IMR-90 (cell line): ENCODE measurements at regions not wholly inside any gene's neighbourhood (a gene's known extent, or its start where the extent isn't known, plus 50 kb on each side); places are given as distances from the start of the nearest gene placed in this dataset.

Source experiments
- ATAC-seq: fragments of 200-7000 bp; cut with Tn5 transposase; 2 replicates; pipeline ENCODE4 v1.9.1; 2020; ENCODE audit warnings: low read depth, mild to moderate bottlenecking, moderate library complexity
- BruUV-seq: library from RNA; stranded (reverse); fragments of 400-500 nt; replicated peaks from 2 replicates; lab custom pipeline; 2021; lab: Mats Ljungman, UMichigan
- CTCF ChIA-PET: fragments of 300-600 bp; formaldehyde crosslinking; extraction: SDS; loops from one replicate; lab custom pipeline; 2021; ENCODE audit warnings: antibody characterized with exemption; lab: Yijun Ruan, JAX
- POLR2A ChIA-PET: fragments of 300-600 bp; sonication (Branson Sonifier 250); formaldehyde crosslinking; loops from one replicate; lab custom pipeline; 2022; ENCODE audit warnings: antibody characterized with exemption; ENCODE audit not compliant: unreplicated experiment; lab: Charles Lee
- DNase-seq: peaks from one replicate; pipeline ENCODE4 v3.0.0; 2013
- H2AFZ ChIP-seq: replicated peaks from 2 replicates; pipeline ENCODE3; 2013; ENCODE audit warnings: low read length, mild to moderate bottlenecking; ENCODE audit not compliant: poor library complexity
- H2AK5ac ChIP-seq: 2 replicates; pipeline ENCODE4 v1.6.1; 2013; ENCODE audit warnings: low read depth, low read length, inconsistent platforms
- H2AK9ac ChIP-seq: replicated peaks from 2 replicates; pipeline ENCODE3; 2013; ENCODE audit warnings: mild to moderate bottlenecking, low read depth, low read length, moderate library complexity; ENCODE audit not compliant: poor library complexity
- H2BK120ac ChIP-seq: 2 replicates; pipeline ENCODE4 v1.6.1; 2013; ENCODE audit warnings: low read depth, low read length, inconsistent platforms
- H2BK15ac ChIP-seq: 3 replicates; pipeline ENCODE4 v1.6.1; 2013; ENCODE audit warnings: low read depth, low read length, inconsistent platforms
- H2BK20ac ChIP-seq: 2 replicates; pipeline ENCODE4 v1.6.1; 2013; ENCODE audit warnings: low read depth, mild to moderate bottlenecking, inconsistent platforms, low read length, moderate library complexity
- H2BK5ac ChIP-seq: 2 replicates; pipeline ENCODE4 v1.6.1; 2013; ENCODE audit warnings: mild to moderate bottlenecking, low read depth, low read length, inconsistent platforms; ENCODE audit not compliant: poor library complexity, severe bottlenecking
- H3K14ac ChIP-seq: replicated peaks from 2 replicates; pipeline ENCODE4 v1.6.1; 2013; ENCODE audit warnings: low read depth, low read length, inconsistent platforms
- H3K18ac ChIP-seq: 2 replicates; pipeline ENCODE4 v1.6.1; 2013; ENCODE audit warnings: low read depth, low read length, control low read depth
- H3K23ac ChIP-seq: 2 replicates; pipeline ENCODE4 v1.6.1; 2013; ENCODE audit warnings: low read depth, low read length, inconsistent platforms
- H3K27ac ChIP-seq: 2 replicates; pipeline ENCODE4 v1.5.1; 2013; ENCODE audit warnings: mild to moderate bottlenecking, control low read depth, low read length; ENCODE audit not compliant: insufficient read depth
- H3K27me3 ChIP-seq: 2 replicates; pipeline ENCODE4 v1.6.1; 2013; ENCODE audit warnings: low read length; ENCODE audit not compliant: control insufficient read depth, insufficient read depth
- H3K36me3 ChIP-seq: 2 replicates; pipeline ENCODE4 v1.6.1; 2013; ENCODE audit warnings: low read length, mixed read lengths; ENCODE audit not compliant: control insufficient read depth, insufficient read depth
- H3K4ac ChIP-seq: 2 replicates; pipeline ENCODE4 v1.6.1; 2013; ENCODE audit warnings: low read depth, low read length, inconsistent platforms
- H3K4me1 ChIP-seq: 2 replicates; pipeline ENCODE4 v1.6.1; 2013; ENCODE audit warnings: low read length, mixed read lengths; ENCODE audit not compliant: control insufficient read depth, insufficient read depth
- H3K4me2 ChIP-seq: 2 replicates; pipeline ENCODE4 v1.6.1; 2013; ENCODE audit warnings: low read depth, mild to moderate bottlenecking, control low read depth, low read length, moderate library complexity
- H3K4me3 ChIP-seq: 2 replicates; pipeline ENCODE4 v1.5.1; 2013; ENCODE audit warnings: low read depth, mild to moderate bottlenecking, control low read depth, low read length, moderate library complexity; ENCODE audit not compliant: insufficient read depth
- H3K56ac ChIP-seq: 2 replicates; pipeline ENCODE4 v1.6.1; 2013; ENCODE audit warnings: low read length, inconsistent platforms; ENCODE audit not compliant: insufficient read depth; ENCODE audit errors: extremely low read depth
- H3K79me1 ChIP-seq, 2 experiments: 2 replicates each; pipeline ENCODE4 v1.6.1; 2013; ENCODE audit warnings: low read length in 2 of 2, inconsistent platforms in 1 of 2, low read depth in 1 of 2
- H3K9ac ChIP-seq: 2 replicates; pipeline ENCODE4 v1.6.1; 2013; ENCODE audit warnings: low read depth, low read length, control low read depth
- H3K9me1 ChIP-seq: 2 replicates; pipeline ENCODE4 v1.6.1; 2013; ENCODE audit warnings: low read length, inconsistent platforms; ENCODE audit not compliant: insufficient read depth
- H3K9me3 ChIP-seq: 2 replicates; pipeline ENCODE4 v1.6.1; 2013; ENCODE audit warnings: low read length; ENCODE audit not compliant: control insufficient read depth, insufficient read depth
- H4K20me1 ChIP-seq: 2 replicates; pipeline ENCODE4 v1.6.1; 2013; ENCODE audit warnings: low read length, inconsistent platforms; ENCODE audit not compliant: insufficient read depth
- H4K5ac ChIP-seq: 2 replicates; pipeline ENCODE4 v1.6.1; 2013; ENCODE audit warnings: mild to moderate bottlenecking, low read depth, low read length, control low read depth
- H4K8ac ChIP-seq, 2 experiments: 2 replicates each; pipeline ENCODE4 v1.6.1; 2013; ENCODE audit warnings: low read depth in 2 of 2, low read length in 2 of 2, control low read depth in 1 of 2, inconsistent platforms in 1 of 2
- H4K91ac ChIP-seq: 2 replicates; pipeline ENCODE4 v1.6.1; 2013; ENCODE audit warnings: low read depth, low read length, inconsistent platforms; ENCODE audit not compliant: insufficient read depth
- BHLHE40 ChIP-seq: fragments of 150-350 bp; IDR thresholded peaks from 2 replicates; pipeline ENCODE4 v1.6.1; 2016; ENCODE audit warnings: mild to moderate bottlenecking, low read depth, low read length
- CEBPB ChIP-seq: IDR thresholded peaks from 2 replicates; pipeline ENCODE4 v1.6.1; 2012; ENCODE audit warnings: low read depth, low read length, improper control_type of control experiment
- MAZ ChIP-seq: IDR thresholded peaks from 2 replicates; pipeline ENCODE4 v1.6.1; 2012; ENCODE audit warnings: low read depth, mild to moderate bottlenecking, low read length, improper control_type of control experiment, moderate library complexity, borderline replicate concordance
- MXI1 ChIP-seq: IDR thresholded peaks from 2 replicates; pipeline ENCODE4 v1.6.1; 2012; ENCODE audit warnings: low read depth, mild to moderate bottlenecking, low read length, moderate library complexity, borderline replicate concordance
- NFE2L2 ChIP-seq: fragments of 150-350 bp; IDR thresholded peaks from 2 replicates; pipeline ENCODE4 v1.6.1; 2016; ENCODE audit warnings: low read depth, mild to moderate bottlenecking, low read length
- POLR2A ChIP-seq: IDR thresholded peaks from 2 replicates; pipeline ENCODE4 v1.6.1; 2012; ENCODE audit warnings: mild to moderate bottlenecking, low read depth, low read length
- RAD21 ChIP-seq: IDR thresholded peaks from 2 replicates; pipeline ENCODE4 v1.6.1; 2012; ENCODE audit warnings: low read length, improper control_type of control experiment
- RCOR1 ChIP-seq: IDR thresholded peaks from 2 replicates; pipeline ENCODE4 v1.6.1; 2012; ENCODE audit warnings: mild to moderate bottlenecking, low read length, improper control_type of control experiment; ENCODE audit not compliant: insufficient replicate concordance
- RFX5 ChIP-seq: IDR thresholded peaks from 2 replicates; pipeline ENCODE4 v1.8.0; 2012; ENCODE audit warnings: low read depth, mild to moderate bottlenecking, low read length, moderate library complexity
- WGBS, 2 experiments: methylation state at CpG; one replicate each; pipeline versions ENCODE4 v1.1.5 to v1.1.7; 2013; ENCODE audit warnings: missing lambda C conversion rate in 2 of 2; ENCODE audit not compliant: insufficient read length in 1 of 2; ENCODE audit errors: extremely low coverage in 2 of 2; 5-methylcytosine and 5-hydroxymethylcytosine counted together
- dilution Hi-C: fragments of 300-500 bp; cut with HindIII; formaldehyde crosslinking; loops from one replicate; pipeline ENCODE4 v1.14.3; 2018; ENCODE audit warnings: low sequenced_read_pairs; ENCODE audit not compliant: unreplicated experiment
- in situ Hi-C: fragments of 300-500 bp; cut with MboI; formaldehyde crosslinking; loops from 3 replicates; pipeline ENCODE4 v1.14.3; 2019; ENCODE audit warnings: low sequenced_read_pairs, inconsistent platforms, mixed read lengths
- intact Hi-C: fragments of 100-400 bp; cut with micrococcal nuclease; formaldehyde crosslinking; loops from 2 replicates; pipeline ENCODE4 v1.10.0; 2022
- TF ChIP-seq, protein P1 (sequence below): conservative IDR thresholded peaks from 2 replicates; pipeline ENCODE4 v1.5.1; 2012; ENCODE audit warnings: mild to moderate bottlenecking, low read depth, low read length, improper control_type of control experiment
- TF ChIP-seq, protein P2 (sequence below): fragments of 150-350 bp; IDR thresholded peaks from 2 replicates; pipeline ENCODE4 v1.6.1; 2016; ENCODE audit warnings: low read depth, mild to moderate bottlenecking, low read length, moderate library complexity, borderline replicate concordance
- TF ChIP-seq, protein P3 (sequence below): fragments of 150-350 bp; IDR thresholded peaks from 2 replicates; pipeline ENCODE4 v1.6.1; 2017; ENCODE audit warnings: mild to moderate bottlenecking, antibody characterized with exemption, low read length, low read depth

DNA sequence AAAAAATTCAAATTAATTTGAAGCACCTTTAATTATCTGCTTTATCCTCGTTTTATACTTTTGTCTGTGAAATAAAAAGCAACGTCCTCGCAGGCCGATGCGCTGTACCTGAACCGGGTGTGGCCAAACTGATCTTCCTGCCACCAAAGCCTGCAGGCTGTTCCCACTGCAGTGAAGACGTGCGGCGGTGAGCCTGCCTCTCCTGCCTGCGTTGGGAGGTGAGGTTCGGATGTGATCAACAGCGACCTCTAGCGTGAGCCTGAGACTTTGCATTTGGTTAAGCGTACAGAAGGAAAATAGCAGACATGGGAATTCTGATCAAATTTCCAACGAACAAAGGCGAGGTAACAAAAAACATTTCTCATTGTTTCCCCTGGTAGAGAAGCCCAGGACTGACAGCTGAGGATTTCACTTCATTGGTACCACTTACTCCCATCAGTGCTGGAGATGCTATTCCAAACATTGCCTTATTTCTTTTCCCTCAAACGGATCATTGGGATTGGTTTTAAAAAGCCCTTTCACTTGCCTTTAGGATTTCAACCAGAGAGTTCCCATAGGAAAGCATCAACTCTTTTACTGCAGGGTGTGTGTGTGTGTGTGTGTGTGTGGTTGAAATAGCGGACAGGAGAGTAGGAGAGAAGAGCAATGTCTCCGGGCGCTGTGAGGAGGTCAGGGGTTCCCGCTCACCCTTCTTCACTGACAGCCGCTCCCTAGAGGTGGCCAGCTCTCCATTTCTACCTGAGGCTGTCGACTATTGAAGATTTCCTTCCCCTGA, 56.6 kb upstream of the CCN6 start (continued):
- TF ChIP-seq CEBPB (no peak), MAZ (0 out of 2 replicates have a peak, but pooled peaks have one; percentile 38), POLR2A (0 out of 2 replicates have a peak, but pooled peaks have one; percentile 53)

DNA sequence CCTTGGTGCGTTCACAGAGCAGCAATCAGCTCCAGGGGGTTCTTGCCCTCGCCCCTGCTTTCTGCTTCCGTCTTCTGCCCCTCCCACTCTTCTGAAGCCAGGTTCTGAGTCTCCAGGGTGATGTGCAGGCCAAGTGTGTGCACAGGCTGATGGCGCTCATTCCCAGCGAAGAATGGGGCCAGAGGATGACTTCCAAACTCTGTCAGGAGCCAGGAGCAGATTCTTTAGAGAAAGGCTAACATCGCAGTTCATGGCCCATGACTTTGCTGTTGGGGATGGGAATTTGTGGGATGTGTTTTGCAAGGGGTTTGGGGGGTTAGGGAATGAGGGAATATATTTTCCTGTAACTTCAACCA, 56.1 kb upstream of the CCN6 start:
- intact Hi-C loops = loop anchor here (1.0 kb wide), 3 partner anchors 45 to 288 kb away; partner anchors contain the start of gene FYN
- Histone ChIP-seq H3K9me3 (no peaks in the 10 kb centered on the region), H4K91ac (no peak overlapping the region), H2BK20ac (no peak overlapping the region), H2BK15ac (no peak overlapping the region), H4K5ac (no peak overlapping the region), H3K14ac (no peak overlapping the region), H3K4ac (no peak overlapping the region), H4K8ac (no peak overlapping the region), H2BK5ac (no peak overlapping the region), H2AFZ (peak overlapping the region; percentile 24), H3K4me3 (no peak overlapping the region), H3K18ac (no peak overlapping the region), H3K9ac (no peak overlapping the region), H3K56ac (no peak overlapping the region), H4K20me1 (no peaks in the 10 kb centered on the region), H3K4me1 (no peaks in the 10 kb centered on the region), H3K4me2 (no peak overlapping the region), H3K36me3 (no peaks in the 10 kb centered on the region), H2AK9ac (no peak overlapping the region), H3K27ac (no peak overlapping the region), H3K27me3 (peaks cover 2% of the 10 kb centered on the region; the same call in 1 of the 2 replicates), H2AK5ac (no peak overlapping the region), H3K79me1 (no peaks in the 10 kb centered on the region), H2BK120ac (no peak overlapping the region), H3K9me1 (no peaks in the 10 kb centered on the region), H3K23ac (no peak overlapping the region)
- TF ChIP-seq, protein P1, sequence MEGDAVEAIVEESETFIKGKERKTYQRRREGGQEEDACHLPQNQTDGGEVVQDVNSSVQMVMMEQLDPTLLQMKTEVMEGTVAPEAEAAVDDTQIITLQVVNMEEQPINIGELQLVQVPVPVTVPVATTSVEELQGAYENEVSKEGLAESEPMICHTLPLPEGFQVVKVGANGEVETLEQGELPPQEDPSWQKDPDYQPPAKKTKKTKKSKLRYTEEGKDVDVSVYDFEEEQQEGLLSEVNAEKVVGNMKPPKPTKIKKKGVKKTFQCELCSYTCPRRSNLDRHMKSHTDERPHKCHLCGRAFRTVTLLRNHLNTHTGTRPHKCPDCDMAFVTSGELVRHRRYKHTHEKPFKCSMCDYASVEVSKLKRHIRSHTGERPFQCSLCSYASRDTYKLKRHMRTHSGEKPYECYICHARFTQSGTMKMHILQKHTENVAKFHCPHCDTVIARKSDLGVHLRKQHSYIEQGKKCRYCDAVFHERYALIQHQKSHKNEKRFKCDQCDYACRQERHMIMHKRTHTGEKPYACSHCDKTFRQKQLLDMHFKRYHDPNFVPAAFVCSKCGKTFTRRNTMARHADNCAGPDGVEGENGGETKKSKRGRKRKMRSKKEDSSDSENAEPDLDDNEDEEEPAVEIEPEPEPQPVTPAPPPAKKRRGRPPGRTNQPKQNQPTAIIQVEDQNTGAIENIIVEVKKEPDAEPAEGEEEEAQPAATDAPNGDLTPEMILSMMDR = no peak
- TF ChIP-seq, protein P2, sequence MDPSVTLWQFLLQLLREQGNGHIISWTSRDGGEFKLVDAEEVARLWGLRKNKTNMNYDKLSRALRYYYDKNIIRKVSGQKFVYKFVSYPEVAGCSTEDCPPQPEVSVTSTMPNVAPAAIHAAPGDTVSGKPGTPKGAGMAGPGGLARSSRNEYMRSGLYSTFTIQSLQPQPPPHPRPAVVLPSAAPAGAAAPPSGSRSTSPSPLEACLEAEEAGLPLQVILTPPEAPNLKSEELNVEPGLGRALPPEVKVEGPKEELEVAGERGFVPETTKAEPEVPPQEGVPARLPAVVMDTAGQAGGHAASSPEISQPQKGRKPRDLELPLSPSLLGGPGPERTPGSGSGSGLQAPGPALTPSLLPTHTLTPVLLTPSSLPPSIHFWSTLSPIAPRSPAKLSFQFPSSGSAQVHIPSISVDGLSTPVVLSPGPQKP = no peak
- TF ChIP-seq BHLHE40 = no peak
- no peak for TF ChIP-seq RCOR1
- no peak for TF ChIP-seq NFE2L2
- TF ChIP-seq, protein P3, sequence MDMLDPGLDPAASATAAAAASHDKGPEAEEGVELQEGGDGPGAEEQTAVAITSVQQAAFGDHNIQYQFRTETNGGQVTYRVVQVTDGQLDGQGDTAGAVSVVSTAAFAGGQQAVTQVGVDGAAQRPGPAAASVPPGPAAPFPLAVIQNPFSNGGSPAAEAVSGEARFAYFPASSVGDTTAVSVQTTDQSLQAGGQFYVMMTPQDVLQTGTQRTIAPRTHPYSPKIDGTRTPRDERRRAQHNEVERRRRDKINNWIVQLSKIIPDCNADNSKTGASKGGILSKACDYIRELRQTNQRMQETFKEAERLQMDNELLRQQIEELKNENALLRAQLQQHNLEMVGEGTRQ = no peak
- TF ChIP-seq RAD21 = no peak
- no peak for TF ChIP-seq MXI1
- TF ChIP-seq POLR2A = no peak
- TF ChIP-seq MAZ = no peak
- no peak for TF ChIP-seq RFX5
- no TSS peak for BruUV-seq
- ChIA-PET POLR2A (no interaction called here), CTCF (interaction anchor here (1.0 kb wide), 1 partner anchor 287 kb away, joined by 3 read pairs; no protein-coding TSS in a partner anchor)
- DNase-seq (no peak), ATAC-seq (no peak)
- 70% methylated on average over 3 of the region's 6 CpGs; no CpG with 5 or more reads in 1 of the 2 experiments for WGBS, 2 experiments
- dilution Hi-C loops = no loop called here
- in situ Hi-C loops = loop anchor here (5.0 kb wide), 1 partner anchor 291 kb away; no protein-coding TSS in a partner anchor
